ENCODE measurements at regions not wholly inside any gene's neighbourhood (a gene's known extent, or its start where the extent isn't known, plus 50 kb on each side); places are given as distances from the start of the nearest gene placed in this dataset.

GRCh38 chr2:64196963-64197362, 52.7 kb upstream of the PELI1 start:
- no peak for DNase-seq

GRCh38 chr2:64201151-64201550, 56.9 kb upstream of the PELI1 start:
- DNase-seq = no peak

- DNase-seq = no peak
Observed at GRCh38 chr2:64202206-64202845, 58.1 kb upstream of the PELI1 start.

GRCh38 chr2:64203131-64203857, 59.1 kb upstream of the PELI1 start:
- DNase-seq = no peak

- peak; percentile 39 to 61 for DNase-seq
Observed at GRCh38 chr2:64203858-64204632, 59.8 kb upstream of the PELI1 start.

GRCh38 chr2:64204703-64205102, 60.5 kb upstream of the PELI1 start:
- no peak for DNase-seq

GRCh38 chr2:64205415-64205814, 61.2 kb upstream of the PELI1 start:
- no peak for DNase-seq

GRCh38 chr2:64207573-64207972, 63.4 kb upstream of the PELI1 start:
- DNase-seq = no peak

GRCh38 chr2:64210816-64211215, 66.6 kb upstream of the PELI1 start:
- DNase-seq = no peak

- DNase-seq = no peak
Observed at GRCh38 chr2:64211276-64211921, 67.2 kb upstream of the PELI1 start.

- no peak for DNase-seq
Observed at GRCh38 chr2:64212346-64212745, 68.1 kb upstream of the PELI1 start.

GRCh38 chr2:64212801-64213321, 68.6 kb upstream of the PELI1 start:
- DNase-seq = peak; percentile 33 to 49

GRCh38 chr2:64213532-64214275, 69.5 kb upstream of the PELI1 start:
- no peak for DNase-seq

- DNase-seq = peak; percentile 19 to 40
Observed at GRCh38 chr2:64214281-64215115, 70.3 kb upstream of the PELI1 start.

- no peak for DNase-seq
Observed at GRCh38 chr2:64217198-64217869, 73.1 kb upstream of the PELI1 start.

- no peak for DNase-seq
Observed at GRCh38 chr2:64218137-64218802, 74.0 kb upstream of the PELI1 start.

GRCh38 chr2:64219149-64219548, 74.9 kb upstream of the PELI1 start:
- DNase-seq = no peak

- no peak for DNase-seq
Observed at GRCh38 chr2:64220265-64220664, 76.0 kb upstream of the PELI1 start.

GRCh38 chr2:64220894-64221617, 76.8 kb upstream of the PELI1 start:
- no peak for DNase-seq

GRCh38 chr2:64221935-64222334, 77.7 kb upstream of the PELI1 start:
- no peak for DNase-seq

Data from activated CD4-positive, alpha-beta T cell treated with anti-CD3 and anti-CD28 coated beads, Interleukin-2, amount 50 U/mL, for 48 hours (primary cell).